ENCODE measurements at regions not wholly inside any gene's neighbourhood (a gene's known extent, or its start where the extent isn't known, plus 50 kb on each side); places are given as distances from the start of the nearest gene placed in this dataset.
A peak's percentile ranks its signal among the peaks of the same experiment; 100 is the strongest.
"Not testable (repeated sequence)": the region's sequence is repeated elsewhere in the genome, so short reads cannot be mapped to it uniquely, and the experiment has no call there.

- no peak for DNase-seq
Observed at GRCh38 chr6:140354296-140354695, 979.8 kb upstream of the CITED2 start.

- no peak for DNase-seq
Observed at GRCh38 chr6:140353536-140353935, 979.1 kb upstream of the CITED2 start.

- DNase-seq, result no peak
Observed at GRCh38 chr6:140346428-140346827, 972.0 kb upstream of the CITED2 start.

- DNase-seq, result no peak
Observed at GRCh38 chr6:140345935-140346334, 971.5 kb upstream of the CITED2 start.

GRCh38 chr6:140344142-140344913 is 969.9 kb upstream of the CITED2 start:
- DNase-seq, result no peak

GRCh38 chr6:140343128-140343527 is 968.7 kb upstream of the CITED2 start:
- no peak for DNase-seq

GRCh38 chr6:140341272-140341671 is 966.8 kb upstream of the CITED2 start:
- DNase-seq, result no peak

- DNase-seq, result no peak
Observed at GRCh38 chr6:140340795-140341194, 966.3 kb upstream of the CITED2 start.

GRCh38 chr6:140339084-140339483 is 964.6 kb upstream of the CITED2 start:
- DNase-seq, result not testable (repeated sequence)

GRCh38 chr6:140321891-140322290 is 947.4 kb upstream of the CITED2 start:
- no peak for DNase-seq

GRCh38 chr6:140320081-140321080 is 945.9 kb upstream of the CITED2 start:
- no peak for DNase-seq

GRCh38 chr6:140319209-140319608 is 944.8 kb upstream of the CITED2 start:
- DNase-seq, result peak in 1 of 5 experiments; percentile 8

- no peak for DNase-seq
Observed at GRCh38 chr6:140318408-140318807, 944.0 kb upstream of the CITED2 start.

GRCh38 chr6:140317950-140318349 is 943.5 kb upstream of the CITED2 start:
- no peak for DNase-seq

GRCh38 chr6:140316966-140317365 is 942.5 kb upstream of the CITED2 start:
- DNase-seq, result no peak

GRCh38 chr6:140314682-140315081 is 940.2 kb upstream of the CITED2 start:
- no peak for DNase-seq

- no peak for DNase-seq
Observed at GRCh38 chr6:140311146-140311545, 936.7 kb upstream of the CITED2 start.

GRCh38 chr6:140303218-140303949 is 928.9 kb upstream of the CITED2 start:
- no peak for DNase-seq

- DNase-seq, result no peak
Observed at GRCh38 chr6:140300331-140300730, 925.9 kb upstream of the CITED2 start.

GRCh38 chr6:140289186-140289585 is 914.7 kb upstream of the CITED2 start:
- DNase-seq, result no peak

GRCh38 chr6:140285998-140286690 is 911.7 kb upstream of the CITED2 start:
- DNase-seq, result no peak

GRCh38 chr6:140285471-140285870 is 911.0 kb upstream of the CITED2 start:
- no peak for DNase-seq

Measured in T-helper 2 cell (primary cell).